ENCODE measurements at regions not wholly inside any gene's neighbourhood (a gene's known extent, or its start where the extent isn't known, plus 50 kb on each side); places are given as distances from the start of the nearest gene placed in this dataset.

- DNase-seq (ENCODE audit: extremely low spot score, unreplicated experiment): no peak
- no peak for TF ChIP-seq CTCF (conservative IDR thresholded peaks at IDR 0.05)
- no peak overlapping the region for H3K4me3 Mint-ChIP-seq
- H3K9me3 Mint-ChIP-seq: no peaks in the 10 kb centered on the region
- H3K27ac Mint-ChIP-seq: no peak overlapping the region
- H3K36me3 Mint-ChIP-seq: no peaks in the 10 kb centered on the region
- H3K4me1 Mint-ChIP-seq (ENCODE audit: unreplicated experiment): peaks cover 17% of the 10 kb centered on the region
- peaks cover 7% of the 10 kb centered on the region for H3K27me3 Mint-ChIP-seq
These were observed 53.9 kb upstream of the GNG12 start for GRCh38 chr1:67887146-67887545.

GRCh38 chr1:67886076-67886475 lies 52.8 kb upstream of the GNG12 start:
- peaks cover 17% of the 10 kb centered on the region for H3K4me1 Mint-ChIP-seq (ENCODE audit: unreplicated experiment)
- no peak for TF ChIP-seq CTCF (conservative IDR thresholded peaks at IDR 0.05)
- H3K9me3 Mint-ChIP-seq: no peaks in the 10 kb centered on the region
- no peaks in the 10 kb centered on the region for H3K36me3 Mint-ChIP-seq
- H3K27me3 Mint-ChIP-seq: peaks cover 7% of the 10 kb centered on the region
- H3K4me3 Mint-ChIP-seq: no peak overlapping the region
- no peak overlapping the region for H3K27ac Mint-ChIP-seq
- DNase-seq (ENCODE audit: extremely low spot score, unreplicated experiment): no peak

- Mint-ChIP-seq H3K4me1 (ENCODE audit: unreplicated experiment) (peaks cover 6% of the 10 kb centered on the region), H3K4me3 (no peak overlapping the region), H3K36me3 (no peaks in the 10 kb centered on the region), H3K9me3 (no peaks in the 10 kb centered on the region), H3K27me3 (peaks cover 7% of the 10 kb centered on the region), H3K27ac (no peak overlapping the region)
- TF ChIP-seq CTCF (conservative IDR thresholded peaks at IDR 0.05): no peak
- DNase-seq (ENCODE audit: extremely low spot score, unreplicated experiment): no peak
These were observed 49.8 kb upstream of the GNG12 start for GRCh38 chr1:67883069-67883468.
